ENCODE measurements at regions not wholly inside any gene's neighbourhood (a gene's known extent, or its start where the extent isn't known, plus 50 kb on each side); places are given as distances from the start of the nearest gene placed in this dataset.

GRCh38 chr3:72135636-72136035, 350.7 kb upstream of the PROK2 start (continued):
- TF ChIP-seq, protein P1, sequence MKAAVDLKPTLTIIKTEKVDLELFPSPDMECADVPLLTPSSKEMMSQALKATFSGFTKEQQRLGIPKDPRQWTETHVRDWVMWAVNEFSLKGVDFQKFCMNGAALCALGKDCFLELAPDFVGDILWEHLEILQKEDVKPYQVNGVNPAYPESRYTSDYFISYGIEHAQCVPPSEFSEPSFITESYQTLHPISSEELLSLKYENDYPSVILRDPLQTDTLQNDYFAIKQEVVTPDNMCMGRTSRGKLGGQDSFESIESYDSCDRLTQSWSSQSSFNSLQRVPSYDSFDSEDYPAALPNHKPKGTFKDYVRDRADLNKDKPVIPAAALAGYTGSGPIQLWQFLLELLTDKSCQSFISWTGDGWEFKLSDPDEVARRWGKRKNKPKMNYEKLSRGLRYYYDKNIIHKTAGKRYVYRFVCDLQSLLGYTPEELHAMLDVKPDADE (IDR thresholded peaks at IDR 0.05), result no peak
- TF ChIP-seq ZNF114 (CRISPR knock-in tag; IDR thresholded peaks at IDR 0.05), result no peak

- Histone ChIP-seq H3K27me3 (ENCODE audit: insufficient read depth) (no peaks in the 10 kb centered on the region), H2AFZ (peak overlapping the region; percentile 57; the same call in 1 of the 2 replicates), H3F3A (replicated peaks; ENCODE audit: low read depth) (no peaks in the 10 kb centered on the region), H3K9me2 (ENCODE audit: insufficient read depth) (0 out of 2 replicates have a peak, but pooled peaks cover 5% of the 10 kb centered on the region), H4K20me1 (replicated peaks; ENCODE audit: insufficient read depth) (no peaks in the 10 kb centered on the region), H3K4me1 (ENCODE audit: insufficient read depth) (peaks cover 5% of the 10 kb centered on the region; the same call in 1 of the 2 replicates), H3K27ac (ENCODE audit: low read depth) (no peak overlapping the region), H3K79me2 (replicated peaks; ENCODE audit: insufficient read depth) (no peaks in the 10 kb centered on the region), H3K4me2 (peak overlapping the region; percentile 3; the same call in 1 of the 2 replicates), H3K4me3 (no peak overlapping the region), H3K36me3 (ENCODE audit: insufficient read depth) (no peaks in the 10 kb centered on the region)
- DNase-seq (ENCODE audit: low spot score), result no peak
- no peaks in the 10 kb centered on the region for H3K36me3 Mint-ChIP-seq (ENCODE audit: low read depth)
- no peak overlapping the region for H3K27ac Mint-ChIP-seq
- ATAC-seq, result peak; percentile 30; the same call in 2 of the 3 replicates
- TF ChIP-seq, protein P2, sequence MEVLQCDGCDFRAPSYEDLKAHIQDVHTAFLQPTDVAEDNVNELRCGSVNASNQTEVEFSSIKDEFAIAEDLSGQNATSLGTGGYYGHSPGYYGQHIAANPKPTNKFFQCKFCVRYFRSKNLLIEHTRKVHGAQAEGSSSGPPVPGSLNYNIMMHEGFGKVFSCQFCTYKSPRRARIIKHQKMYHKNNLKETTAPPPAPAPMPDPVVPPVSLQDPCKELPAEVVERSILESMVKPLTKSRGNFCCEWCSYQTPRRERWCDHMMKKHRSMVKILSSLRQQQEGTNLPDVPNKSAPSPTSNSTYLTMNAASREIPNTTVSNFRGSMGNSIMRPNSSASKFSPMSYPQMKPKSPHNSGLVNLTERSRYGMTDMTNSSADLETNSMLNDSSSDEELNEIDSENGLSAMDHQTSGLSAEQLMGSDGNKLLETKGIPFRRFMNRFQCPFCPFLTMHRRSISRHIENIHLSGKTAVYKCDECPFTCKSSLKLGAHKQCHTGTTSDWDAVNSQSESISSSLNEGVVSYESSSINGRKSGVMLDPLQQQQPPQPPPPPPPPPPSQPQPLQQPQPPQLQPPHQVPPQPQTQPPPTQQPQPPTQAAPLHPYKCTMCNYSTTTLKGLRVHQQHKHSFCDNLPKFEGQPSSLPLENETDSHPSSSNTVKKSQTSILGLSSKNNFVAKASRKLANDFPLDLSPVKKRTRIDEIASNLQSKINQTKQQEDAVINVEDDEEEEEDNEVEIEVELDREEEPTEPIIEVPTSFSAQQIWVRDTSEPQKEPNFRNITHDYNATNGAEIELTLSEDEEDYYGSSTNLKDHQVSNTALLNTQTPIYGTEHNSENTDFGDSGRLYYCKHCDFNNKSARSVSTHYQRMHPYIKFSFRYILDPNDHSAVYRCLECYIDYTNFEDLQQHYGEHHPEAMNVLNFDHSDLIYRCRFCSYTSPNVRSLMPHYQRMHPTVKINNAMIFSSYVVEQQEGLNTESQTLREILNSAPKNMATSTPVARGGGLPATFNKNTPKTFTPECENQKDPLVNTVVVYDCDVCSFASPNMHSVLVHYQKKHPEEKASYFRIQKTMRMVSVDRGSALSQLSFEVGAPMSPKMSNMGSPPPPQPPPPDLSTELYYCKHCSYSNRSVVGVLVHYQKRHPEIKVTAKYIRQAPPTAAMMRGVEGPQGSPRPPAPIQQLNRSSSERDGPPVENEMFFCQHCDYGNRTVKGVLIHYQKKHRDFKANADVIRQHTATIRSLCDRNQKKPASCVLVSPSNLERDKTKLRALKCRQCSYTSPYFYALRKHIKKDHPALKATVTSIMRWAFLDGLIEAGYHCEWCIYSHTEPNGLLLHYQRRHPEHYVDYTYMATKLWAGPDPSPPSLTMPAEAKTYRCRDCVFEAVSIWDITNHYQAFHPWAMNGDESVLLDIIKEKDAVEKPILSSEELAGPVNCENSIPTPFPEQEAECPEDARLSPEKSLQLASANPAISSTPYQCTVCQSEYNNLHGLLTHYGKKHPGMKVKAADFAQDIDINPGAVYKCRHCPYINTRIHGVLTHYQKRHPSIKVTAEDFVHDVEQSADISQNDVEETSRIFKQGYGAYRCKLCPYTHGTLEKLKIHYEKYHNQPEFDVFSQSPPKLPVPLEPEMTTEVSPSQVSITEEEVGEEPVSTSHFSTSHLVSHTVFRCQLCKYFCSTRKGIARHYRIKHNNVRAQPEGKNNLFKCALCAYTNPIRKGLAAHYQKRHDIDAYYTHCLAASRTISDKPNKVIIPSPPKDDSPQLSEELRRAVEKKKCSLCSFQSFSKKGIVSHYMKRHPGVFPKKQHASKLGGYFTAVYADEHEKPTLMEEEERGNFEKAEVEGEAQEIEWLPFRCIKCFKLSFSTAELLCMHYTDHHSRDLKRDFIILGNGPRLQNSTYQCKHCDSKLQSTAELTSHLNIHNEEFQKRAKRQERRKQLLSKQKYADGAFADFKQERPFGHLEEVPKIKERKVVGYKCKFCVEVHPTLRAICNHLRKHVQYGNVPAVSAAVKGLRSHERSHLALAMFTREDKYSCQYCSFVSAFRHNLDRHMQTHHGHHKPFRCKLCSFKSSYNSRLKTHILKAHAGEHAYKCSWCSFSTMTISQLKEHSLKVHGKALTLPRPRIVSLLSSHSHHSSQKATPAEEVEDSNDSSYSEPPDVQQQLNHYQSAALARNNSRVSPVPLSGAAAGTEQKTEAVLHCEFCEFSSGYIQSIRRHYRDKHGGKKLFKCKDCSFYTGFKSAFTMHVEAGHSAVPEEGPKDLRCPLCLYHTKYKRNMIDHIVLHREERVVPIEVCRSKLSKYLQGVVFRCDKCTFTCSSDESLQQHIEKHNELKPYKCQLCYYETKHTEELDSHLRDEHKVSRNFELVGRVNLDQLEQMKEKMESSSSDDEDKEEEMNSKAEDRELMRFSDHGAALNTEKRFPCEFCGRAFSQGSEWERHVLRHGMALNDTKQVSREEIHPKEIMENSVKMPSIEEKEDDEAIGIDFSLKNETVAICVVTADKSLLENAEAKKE (CRISPR knock-in tag; IDR thresholded peaks at IDR 0.05), result no peak
- TF ChIP-seq ZNF114 (CRISPR knock-in tag; IDR thresholded peaks at IDR 0.05) (no peak), POLR2AphosphoS5 (IDR thresholded peaks at IDR 0.05; ENCODE audit: low read depth) (no peak), STAT1 (IDR thresholded peaks at IDR 0.05; ENCODE audit: unreplicated experiment) (no peak), EZH2phosphoT487 (IDR thresholded peaks at IDR 0.05; ENCODE audit: unreplicated experiment) (no peak), NANOG (IDR thresholded peaks at IDR 0.05; ENCODE audit: borderline replicate concordance) (no peak), CREB1 (CRISPR knock-in tag; IDR thresholded peaks at IDR 0.05; ENCODE audit: low read depth) (no peak), CTCF (conservative IDR thresholded peaks at IDR 0.05; ENCODE audit: low read depth in 2 of 2) (no peak), EZH2 (IDR thresholded peaks at IDR 0.05; ENCODE audit: low read depth, unreplicated experiment) (no peak)
- TF ChIP-seq, protein P1 (IDR thresholded peaks at IDR 0.05), result no peak
- peaks cover 2% of the 10 kb centered on the region for H3K27me3 Mint-ChIP-seq (ENCODE audit: insufficient read depth, low read depth, poor library complexity)
- H3K4me3 Mint-ChIP-seq, result no peak overlapping the region
- H3K4me1 Mint-ChIP-seq, result peaks cover 12% of the 10 kb centered on the region
- no peaks in the 10 kb centered on the region for H3K9me3 Mint-ChIP-seq
Observed at GRCh38 chr3:72134989-72135451, 350.1 kb upstream of the PROK2 start.
